Neuronal stem cell (in vitro differentiated cells): ENCODE measurements at regions not wholly inside any gene's neighbourhood (a gene's known extent, or its start where the extent isn't known, plus 50 kb on each side); places are given as distances from the start of the nearest gene placed in this dataset.

Experiments
- DNase-seq: peaks from one replicate; pipeline ENCODE4 v3.0.0-alpha.2; 2013; ENCODE audit warnings: low spot score
- H2AFZ ChIP-seq: one replicate; pipeline ENCODE4 v1.6.1; 2013; ENCODE audit warnings: mild to moderate bottlenecking, low read length, inconsistent platforms
- H2AK5ac ChIP-seq: 2 replicates; pipeline ENCODE4 v1.6.1; 2013; ENCODE audit warnings: low read depth, mild to moderate bottlenecking, inconsistent platforms, low read length, moderate library complexity, mixed read lengths
- H2BK120ac ChIP-seq: 2 replicates; pipeline ENCODE4 v1.6.1; 2013; ENCODE audit warnings: low read depth, mild to moderate bottlenecking, inconsistent platforms, low read length, moderate library complexity, mixed read lengths
- H2BK12ac ChIP-seq: one replicate; pipeline ENCODE4 v1.6.1; 2013; ENCODE audit warnings: low read length, inconsistent platforms
- H2BK15ac ChIP-seq: 2 replicates; pipeline ENCODE4 v1.6.1; 2013; ENCODE audit warnings: mild to moderate bottlenecking, low read length, inconsistent platforms, mixed read lengths
- H2BK5ac ChIP-seq: one replicate; pipeline ENCODE4 v1.6.1; 2013; ENCODE audit warnings: inconsistent platforms, mild to moderate bottlenecking, low read length, moderate library complexity
- H3K14ac ChIP-seq: one replicate; pipeline ENCODE4 v1.6.1; 2013; ENCODE audit warnings: low read length, inconsistent platforms
- H3K18ac ChIP-seq: 2 replicates; pipeline ENCODE4 v1.6.1; 2013; ENCODE audit warnings: low read length, inconsistent platforms
- H3K23ac ChIP-seq: 2 replicates; pipeline ENCODE4 v1.6.1; 2013; ENCODE audit warnings: low read depth, mild to moderate bottlenecking, mixed read lengths, low read length, inconsistent platforms; ENCODE audit not compliant: poor library complexity
- H3K27ac ChIP-seq: replicated peaks from 3 replicates; pipeline ENCODE4 v1.5.1; 2013; ENCODE audit warnings: low read length, inconsistent platforms
- H3K27me3 ChIP-seq, 3 experiments: 2 replicates each; pipeline ENCODE4 v1.6.1; 2013; ENCODE audit warnings: low read length in 3 of 3, mild to moderate bottlenecking in 2 of 3, inconsistent platforms in 1 of 3, low read depth in 1 of 3, mixed read lengths in 1 of 3, moderate library complexity in 1 of 3; ENCODE audit not compliant: control insufficient read depth in 3 of 3, insufficient read depth in 3 of 3
- H3K36me3 ChIP-seq, 2 donors: replicated peaks in 1 of 2; 2 replicates each; pipeline ENCODE4 v1.6.1; 2013; ENCODE audit warnings: low read length in 2 of 2; ENCODE audit not compliant: control insufficient read depth in 2 of 2, insufficient read depth in 2 of 2
- H3K4ac ChIP-seq: 2 replicates; pipeline ENCODE4 v1.6.1; 2013; ENCODE audit warnings: inconsistent platforms, mild to moderate bottlenecking, low read length, moderate library complexity
- H3K4me1 ChIP-seq, 2 donors: 1 replicate in 1 of 2; 2 replicates in 1 of 2; pipeline ENCODE4 v1.6.1; 2013; ENCODE audit warnings: low read length in 2 of 2, low read depth in 1 of 2; ENCODE audit not compliant: control insufficient read depth in 2 of 2, insufficient read depth in 1 of 2
- H3K4me2 ChIP-seq: one replicate; pipeline ENCODE4 v1.6.1; 2013; ENCODE audit warnings: mild to moderate bottlenecking, low read length, inconsistent platforms; ENCODE audit not compliant: insufficient read depth, poor library complexity, severe bottlenecking
- H3K4me3 ChIP-seq, 2 donors: 2 replicates each; pipeline ENCODE4 v1.5.1; 2013; ENCODE audit warnings: low read length in 2 of 2, mild to moderate bottlenecking in 2 of 2, inconsistent platforms in 1 of 2, moderate library complexity in 1 of 2
- H3K79me1 ChIP-seq: one replicate; pipeline ENCODE4 v1.6.1; 2013; ENCODE audit warnings: low read depth, mild to moderate bottlenecking, inconsistent platforms, low read length, moderate library complexity
- H3K9ac ChIP-seq: one replicate; pipeline ENCODE4 v1.6.1; 2013; ENCODE audit warnings: mild to moderate bottlenecking, low read depth, low read length, inconsistent platforms; ENCODE audit not compliant: poor library complexity
- H3K9me3 ChIP-seq, 2 donors: replicated peaks in 1 of 2; 2 replicates each; pipeline versions ENCODE3 to v1.6.1; 2013; ENCODE audit warnings: low read length in 2 of 2, mild to moderate bottlenecking in 2 of 2, inconsistent platforms in 1 of 2, low read depth in 1 of 2, mixed read lengths in 1 of 2, moderate library complexity in 1 of 2; ENCODE audit not compliant: control insufficient read depth in 2 of 2, insufficient read depth in 1 of 2
- H4K8ac ChIP-seq: one replicate; pipeline ENCODE4 v1.6.1; 2013; ENCODE audit warnings: low read depth, mild to moderate bottlenecking, inconsistent platforms, low read length, moderate library complexity
- H4K91ac ChIP-seq: one replicate; pipeline ENCODE4 v1.6.1; 2013; ENCODE audit warnings: low read length, low read depth, mild to moderate bottlenecking, inconsistent platforms; ENCODE audit not compliant: poor library complexity
- WGBS, 2 donors: extraction: QIAGEN DNeasy Blood & Tissue Kit; methylation state at CpG; one replicate each; pipeline ENCODE4 v1.1.7; 2013; ENCODE audit warnings: missing lambda C conversion rate in 2 of 2, mixed read lengths in 1 of 2; ENCODE audit not compliant: insufficient read length in 2 of 2, insufficient replicate concordance in 1 of 2; ENCODE audit errors: extremely low coverage in 2 of 2; 5-methylcytosine and 5-hydroxymethylcytosine counted together

DNA sequence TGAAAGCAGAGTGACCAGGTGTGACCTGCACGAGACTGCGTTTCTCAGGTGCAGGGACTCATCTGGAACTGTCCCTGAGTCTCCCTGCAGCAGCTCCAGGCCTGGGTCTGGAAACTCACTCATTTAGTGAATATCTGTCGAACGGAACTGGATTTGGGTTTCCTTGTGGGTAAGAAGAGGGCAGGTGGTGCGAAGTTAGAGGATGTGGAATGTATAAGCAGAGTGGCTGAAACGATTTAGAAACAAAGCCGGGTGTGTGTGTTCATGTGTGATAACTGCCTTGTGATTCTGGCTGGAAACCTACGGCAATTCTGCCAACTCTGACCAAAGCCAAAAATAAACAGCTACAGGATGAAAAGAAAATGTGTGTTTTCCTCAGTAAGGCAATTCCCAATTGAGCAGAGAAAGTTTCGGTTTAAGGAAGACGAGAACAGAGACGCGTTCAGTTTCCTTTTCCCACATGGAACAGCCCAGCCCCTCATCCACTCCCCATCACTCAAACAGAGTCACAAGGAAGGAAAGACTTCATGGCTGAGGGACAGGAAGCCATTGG, 130.3 kb downstream of the NSG2 start:
- Histone ChIP-seq H3K79me1 (peaks cover 2% of the 10 kb centered on the region), H3K14ac (no peak overlapping the region), H4K8ac (no peak overlapping the region), H3K27ac (no peak overlapping the region), H3K4me2 (no peak overlapping the region), H2AFZ (no peak overlapping the region), H3K23ac (no peak overlapping the region), H2BK12ac (no peak overlapping the region), H3K27me3 (no peaks in the 10 kb centered on the region), H4K91ac (no peak overlapping the region), H2BK15ac (no peak overlapping the region), H3K9ac (no peak overlapping the region), H3K4me3 (no peak overlapping the region), H2BK120ac (no peak overlapping the region), H3K4ac (no peak overlapping the region), H3K4me1 (peaks cover 7 to 16% of the 10 kb centered on the region in 2 donors), H2AK5ac (no peak overlapping the region), H3K9me3 (no peaks in the 10 kb centered on the region), H3K36me3 (no peaks in the 10 kb centered on the region), H2BK5ac (no peak overlapping the region), H3K18ac (no peak overlapping the region)
- no peak for DNase-seq
- 100% methylated on average over 1 of the region's 12 CpGs; no CpG with 5 or more reads in 1 of the 2 donors for WGBS, 2 donors

DNA sequence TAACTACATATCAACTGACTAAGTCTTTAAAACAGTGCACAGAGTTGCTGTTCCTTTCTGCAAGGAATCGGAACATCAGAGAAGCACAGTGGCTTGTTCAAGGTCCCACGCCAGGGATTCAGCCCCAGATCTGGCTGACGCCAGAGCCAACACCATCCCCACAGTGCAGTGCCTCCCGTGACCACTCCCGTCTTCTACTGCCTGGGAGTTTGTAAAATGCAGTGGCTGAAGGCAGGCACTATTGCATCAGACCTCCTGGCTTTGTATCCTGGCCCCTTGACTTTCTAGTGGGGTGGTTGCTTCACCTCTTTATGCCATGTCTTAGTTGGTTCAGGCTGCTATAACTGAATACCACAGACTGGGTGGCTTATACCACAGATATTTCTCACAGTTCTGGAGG, 131.0 kb downstream of the NSG2 start:
- no peak overlapping the region for H2BK120ac ChIP-seq
- no peak overlapping the region for H2AFZ ChIP-seq
- WGBS, 2 donors, result no CpG with 5 or more reads among the region's 5 CpGs
- H3K14ac ChIP-seq, result no peak overlapping the region
- H4K91ac ChIP-seq, result no peak overlapping the region
- H2BK12ac ChIP-seq, result no peak overlapping the region
- no peak overlapping the region for H3K4ac ChIP-seq
- no peak overlapping the region for H4K8ac ChIP-seq
- H3K36me3 ChIP-seq, result no peaks in the 10 kb centered on the region
- H2BK15ac ChIP-seq, result no peak overlapping the region
- H3K27ac ChIP-seq, result no peak overlapping the region
- H2AK5ac ChIP-seq, result peak overlapping the region; percentile 16
- no peak overlapping the region for H2BK5ac ChIP-seq
- H3K18ac ChIP-seq, result peak overlapping the region; percentile 30
- no peak overlapping the region for H3K4me2 ChIP-seq
- no peaks in the 10 kb centered on the region for H3K27me3 ChIP-seq
- H3K4me1 ChIP-seq, result peaks cover 7 to 13% of the 10 kb centered on the region in 2 donors
- peaks cover 2% of the 10 kb centered on the region for H3K79me1 ChIP-seq
- H3K9me3 ChIP-seq, result no peaks in the 10 kb centered on the region
- no peak for DNase-seq
- no peak overlapping the region for H3K23ac ChIP-seq
- no peak overlapping the region for H3K9ac ChIP-seq
- H3K4me3 ChIP-seq, result no peak overlapping the region

DNA sequence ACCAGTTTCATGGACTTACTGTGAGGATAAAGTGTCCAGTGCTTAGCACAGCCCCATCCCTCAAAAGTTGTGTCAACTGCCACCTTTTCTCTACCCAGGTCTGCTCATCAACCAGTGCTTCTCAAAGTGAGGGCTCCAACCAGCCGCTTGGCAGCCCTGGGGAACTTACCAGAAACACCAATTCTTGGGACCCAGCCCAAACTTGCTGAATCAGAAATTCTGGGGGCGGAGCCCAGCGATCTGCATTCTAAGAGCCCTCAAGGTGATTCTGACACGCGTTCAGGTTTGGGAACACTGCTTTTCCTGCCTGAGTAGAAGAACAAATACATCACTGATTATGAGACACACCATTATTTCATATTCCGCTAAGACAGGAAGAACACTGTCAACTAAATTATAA, 132.0 kb downstream of the NSG2 start:
- Histone ChIP-seq H4K8ac (no peak overlapping the region), H3K9ac (no peak overlapping the region), H2AK5ac (no peak overlapping the region), H2BK12ac (no peak overlapping the region), H3K27me3 (no peaks in the 10 kb centered on the region), H3K18ac (no peak overlapping the region), H3K79me1 (peaks cover 2% of the 10 kb centered on the region), H3K4me2 (no peak overlapping the region), H2AFZ (no peak overlapping the region), H3K9me3 (no peaks in the 10 kb centered on the region), H3K4me1 (peaks cover 1 to 9% of the 10 kb centered on the region in 2 donors), H3K4me3 (no peak overlapping the region), H4K91ac (no peak overlapping the region), H2BK5ac (no peak overlapping the region), H3K36me3 (no peaks in the 10 kb centered on the region), H3K23ac (no peak overlapping the region), H3K4ac (no peak overlapping the region), H3K14ac (no peak overlapping the region), H2BK120ac (no peak overlapping the region), H2BK15ac (no peak overlapping the region), H3K27ac (no peak overlapping the region)
- no peak for DNase-seq
- WGBS, 2 donors, result no CpG with 5 or more reads among the region's 6 CpGs

DNA sequence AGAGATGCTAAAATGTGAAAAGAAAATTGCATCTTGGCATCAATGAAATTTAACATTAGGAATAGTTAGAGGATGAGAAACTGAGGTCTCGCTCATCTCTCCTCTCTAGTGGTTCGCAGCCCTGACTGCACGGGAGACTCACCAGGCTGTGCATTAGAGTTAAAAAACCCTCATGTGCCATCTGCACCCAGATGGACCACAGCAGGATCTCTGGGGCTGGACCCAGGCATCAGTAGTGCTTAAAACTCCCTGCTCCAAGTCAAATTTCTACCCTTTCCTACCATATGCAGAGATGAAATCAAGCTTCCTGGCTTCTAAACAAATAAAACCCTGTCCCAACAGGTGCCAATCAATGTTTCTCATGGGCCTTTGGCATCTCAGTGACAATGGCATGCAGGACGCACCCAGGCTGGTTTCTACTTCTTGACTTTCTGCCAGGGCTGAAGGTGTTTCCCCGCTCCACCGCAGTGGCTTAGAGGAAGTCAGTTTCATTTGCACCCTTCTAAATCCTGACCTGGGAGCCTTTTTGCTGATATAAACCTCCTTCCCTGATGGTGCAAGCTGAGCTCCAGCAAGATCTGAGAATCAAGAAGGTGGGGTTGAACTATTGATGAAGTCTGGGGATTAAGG, 132.6 kb downstream of the NSG2 start:
- no peak overlapping the region for H4K91ac ChIP-seq
- DNase-seq, result no peak
- no peak overlapping the region for H2BK5ac ChIP-seq
- WGBS, 2 donors, result no CpG with 5 or more reads among the region's 6 CpGs
- H3K4me1 ChIP-seq, result peaks cover 0 to 6% of the 10 kb centered on the region in 2 donors
- H3K36me3 ChIP-seq, result no peaks in the 10 kb centered on the region
- no peak overlapping the region for H3K23ac ChIP-seq
- H3K18ac ChIP-seq, result no peak overlapping the region
- H4K8ac ChIP-seq, result no peak overlapping the region
- H2BK12ac ChIP-seq, result no peak overlapping the region
- no peak overlapping the region for H3K4me3 ChIP-seq
- H3K9ac ChIP-seq, result peak overlapping the region; percentile 5
- no peak overlapping the region for H2BK120ac ChIP-seq
- no peaks in the 10 kb centered on the region for H3K9me3 ChIP-seq
- H2AK5ac ChIP-seq, result no peak overlapping the region
- no peak overlapping the region for H3K4ac ChIP-seq
- H3K4me2 ChIP-seq, result no peak overlapping the region
- peaks cover 2% of the 10 kb centered on the region for H3K79me1 ChIP-seq
- H3K27me3 ChIP-seq, result no peaks in the 10 kb centered on the region
- no peak overlapping the region for H2AFZ ChIP-seq
- no peak overlapping the region for H3K27ac ChIP-seq
- H3K14ac ChIP-seq, result no peak overlapping the region
- H2BK15ac ChIP-seq, result no peak overlapping the region
